GM18870 (cell line): ENCODE measurements at regions not wholly inside any gene's neighbourhood (a gene's known extent, or its start where the extent isn't known, plus 50 kb on each side); places are given as distances from the start of the nearest gene placed in this dataset.

Experiments
- ATAC-seq: cut with Tn5 transposase; IDR thresholded peaks from one replicate; pipeline ENCODE4 v1.9.1; 2021; ENCODE audit warnings: moderate library complexity; ENCODE audit not compliant: unreplicated experiment

DNA sequence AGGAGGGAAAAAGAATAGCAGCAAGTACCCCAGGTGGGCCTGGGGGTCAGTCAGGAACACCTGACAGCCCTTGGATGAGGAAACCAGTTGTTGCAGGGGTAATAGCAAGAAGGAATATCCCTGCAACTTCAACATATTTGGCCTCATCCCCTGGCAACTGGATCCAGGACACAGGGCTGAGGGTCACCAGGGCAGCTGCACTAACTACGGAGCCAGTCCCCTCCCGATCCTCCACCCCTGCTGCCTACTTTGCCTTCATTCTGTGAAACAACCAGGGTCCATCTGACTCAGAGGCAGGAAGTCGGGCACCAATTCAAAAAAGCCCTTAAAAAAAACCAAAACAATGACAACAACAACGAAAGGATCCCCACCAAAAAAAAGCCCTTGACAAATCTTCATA is 52.9 kb downstream of the FRMPD3 start:
- ATAC-seq: no peak

DNA sequence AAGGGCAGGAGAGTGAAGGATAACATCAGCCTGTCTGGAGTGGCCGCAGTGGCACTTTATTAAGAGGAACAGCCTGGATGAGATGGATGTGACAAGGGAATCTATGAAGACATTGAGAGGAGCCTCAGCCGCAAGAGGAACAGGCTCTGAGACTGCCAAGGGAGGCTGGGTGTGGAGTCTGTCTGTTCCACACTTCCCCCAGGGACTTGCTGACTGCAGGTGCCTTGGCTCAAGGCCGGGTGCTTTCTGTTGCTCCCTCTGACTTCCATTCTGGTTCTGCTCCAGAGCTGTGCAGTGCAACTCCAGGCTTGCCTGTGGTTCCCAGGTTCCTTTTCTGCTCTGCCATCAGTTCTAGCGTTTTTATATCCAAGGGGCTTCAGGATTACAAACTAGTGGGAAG is 54.6 kb downstream of the FRMPD3 start:
- no peak for ATAC-seq

DNA sequence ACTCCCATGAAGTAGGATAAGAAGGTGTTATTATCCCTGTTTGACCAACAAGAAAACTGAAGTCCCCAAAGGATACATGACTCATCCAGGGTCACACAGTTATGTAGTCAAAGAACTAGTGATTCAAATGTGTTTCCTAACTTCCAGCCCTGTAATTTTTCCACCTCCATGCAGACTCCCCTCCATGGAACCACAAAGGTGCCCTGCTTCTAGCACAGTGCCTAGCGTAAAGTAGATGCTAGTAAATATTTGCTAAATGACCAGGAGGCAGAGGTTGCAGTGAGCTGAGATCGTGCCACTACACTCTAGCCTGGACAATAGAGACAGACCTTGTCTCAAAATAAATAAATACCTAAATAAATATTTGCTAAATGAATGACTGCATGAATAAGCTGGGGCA is 55.8 kb downstream of the FRMPD3 start:
- ATAC-seq: no peak

DNA sequence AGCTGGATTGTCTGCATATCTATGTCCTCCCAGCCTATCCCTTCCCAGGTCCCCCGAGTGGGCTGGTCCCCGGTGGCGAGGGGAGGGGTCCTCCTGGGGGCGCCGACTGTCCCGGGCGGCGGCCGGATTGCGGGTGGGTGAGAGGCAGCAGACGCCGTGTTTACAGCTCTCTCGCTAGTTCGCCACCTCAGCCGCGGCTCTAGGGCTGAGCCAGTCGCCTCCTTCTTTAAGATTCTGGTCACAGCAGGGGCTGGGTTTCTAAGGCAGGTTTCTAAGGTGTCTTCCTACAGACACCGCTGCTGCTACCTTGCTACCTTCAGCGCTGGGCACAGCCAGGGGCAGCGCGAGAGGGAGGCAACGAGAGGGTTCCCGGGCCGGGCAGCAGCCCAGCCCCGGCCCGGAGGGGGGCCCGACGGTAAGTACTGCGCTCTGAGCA is 57.2 kb downstream of the FRMPD3 start:
- ATAC-seq: no peak

DNA sequence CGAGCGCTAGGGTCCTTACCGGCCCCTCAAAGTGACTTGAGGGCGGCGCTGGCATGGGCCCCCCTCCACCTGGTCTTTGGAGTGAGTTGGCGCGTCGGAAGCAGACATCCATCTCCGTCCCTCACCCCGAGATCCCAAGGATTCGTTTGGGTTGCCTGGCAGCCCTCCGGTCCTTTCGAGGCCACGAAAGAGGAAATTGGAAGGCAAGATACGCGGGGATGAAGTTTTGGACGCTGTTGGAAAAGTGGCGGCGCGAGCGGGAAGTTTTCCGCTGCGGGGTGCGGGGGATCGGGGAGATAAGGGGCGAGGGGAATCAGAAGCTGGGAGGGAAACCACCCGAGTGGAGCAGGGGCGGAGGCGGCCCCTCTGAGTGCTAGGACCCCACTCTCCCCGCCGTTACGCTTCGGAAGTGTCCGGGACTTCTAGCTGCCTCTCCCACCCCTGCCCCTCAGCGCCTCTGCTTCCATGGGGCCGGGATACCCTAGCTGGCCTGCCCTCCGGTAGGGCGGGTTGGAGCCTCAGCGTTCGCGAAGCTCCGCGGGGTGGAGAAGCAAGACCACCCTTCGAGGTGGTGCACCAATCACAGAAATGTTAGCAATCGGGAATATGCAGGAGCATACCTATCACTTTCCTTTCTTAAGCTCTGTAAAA is 57.8 kb downstream of the FRMPD3 start:
- ATAC-seq: no peak

DNA sequence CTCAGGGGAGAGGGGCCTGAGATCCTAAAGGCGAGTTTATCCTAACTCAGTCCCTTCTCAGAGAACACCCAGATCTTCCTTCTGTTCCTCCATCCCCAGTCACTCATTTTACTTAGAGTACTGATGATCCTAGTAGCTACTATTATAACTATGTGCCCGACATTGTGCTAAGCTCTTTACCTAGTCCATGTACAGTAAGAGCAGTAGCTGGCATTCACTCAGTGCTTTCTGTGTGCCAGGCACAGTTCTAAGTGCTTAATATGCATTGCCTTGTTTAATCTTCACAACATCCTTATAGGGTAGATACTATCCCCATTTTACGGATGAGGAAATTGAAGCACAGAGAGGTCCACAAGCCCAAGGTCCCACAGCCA is 58.3 kb downstream of the FRMPD3 start:
- no peak for ATAC-seq

DNA sequence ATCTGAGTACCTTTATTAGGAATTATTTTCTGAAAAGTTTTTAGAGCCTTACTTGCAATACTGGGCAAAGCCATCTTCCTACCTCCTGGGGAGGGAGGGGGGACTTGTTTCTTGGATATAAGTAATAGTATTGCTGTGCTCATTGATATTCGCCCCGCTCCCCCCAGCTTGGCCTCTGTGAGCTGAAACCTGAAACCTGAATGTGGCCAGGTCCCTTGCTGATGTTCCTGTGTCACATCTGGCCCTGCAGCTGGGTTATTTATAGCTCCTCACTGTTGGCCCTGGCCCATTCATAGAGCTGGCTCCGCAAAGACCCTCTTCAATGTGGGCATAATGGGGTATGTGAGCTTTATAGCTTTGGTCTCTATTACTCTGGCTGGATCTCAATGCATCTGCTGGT is 59.5 kb downstream of the FRMPD3 start:
- no peak for ATAC-seq

DNA sequence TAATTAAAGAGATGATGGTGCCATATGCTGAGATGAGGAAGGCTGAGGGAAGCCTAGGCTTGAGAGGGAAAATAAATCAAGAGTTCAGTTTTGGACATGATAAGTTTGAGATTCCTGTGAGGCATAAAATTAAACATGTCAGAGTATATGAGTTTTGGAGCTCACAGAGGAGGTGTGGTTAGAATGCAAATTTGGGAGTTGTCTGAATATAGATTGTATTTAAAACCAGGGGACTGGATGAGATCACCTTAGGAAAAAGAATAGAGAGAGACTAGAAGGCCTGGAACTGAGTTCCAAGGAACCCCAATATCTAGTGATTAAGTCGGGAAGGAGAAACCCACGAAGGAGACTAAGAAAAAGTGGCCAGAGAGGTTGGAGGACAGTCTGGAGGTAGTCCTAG is 65.5 kb downstream of the FRMPD3 start:
- no peak for ATAC-seq

DNA sequence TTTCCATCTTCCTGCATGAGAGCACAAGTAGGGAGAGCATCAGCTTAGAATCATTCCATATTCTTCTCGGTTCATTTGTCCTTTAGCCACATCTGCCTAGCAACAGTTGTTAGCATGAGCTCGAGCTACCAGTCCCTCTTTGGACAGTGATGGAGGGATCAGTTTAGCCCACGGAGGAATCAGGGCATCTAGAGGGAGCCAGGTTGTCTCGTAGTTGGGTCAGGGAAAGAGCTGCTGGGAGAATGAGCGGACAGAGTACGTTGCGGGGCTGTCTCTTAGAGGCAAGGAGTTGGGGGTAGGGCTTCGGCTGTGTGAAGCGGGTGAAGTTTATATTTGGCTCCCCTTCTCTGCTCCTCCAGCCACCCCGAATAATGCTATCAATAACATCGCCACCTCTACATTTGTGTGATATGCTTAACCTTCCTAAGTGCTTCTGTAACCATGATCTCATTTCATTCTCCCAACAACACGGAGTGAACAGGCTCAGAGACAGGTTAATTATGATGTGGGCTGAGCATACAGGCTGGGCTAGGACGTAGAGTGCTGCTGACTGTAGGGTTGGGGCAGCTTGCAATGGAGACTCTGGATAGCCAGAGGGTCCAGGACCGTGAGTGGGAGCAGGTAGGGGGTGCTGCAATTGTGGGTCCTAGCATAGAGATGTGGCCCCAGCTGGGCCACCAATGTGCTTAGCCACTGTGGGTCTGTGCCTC is 72.6 kb downstream of the FRMPD3 start:
- no peak for ATAC-seq

DNA sequence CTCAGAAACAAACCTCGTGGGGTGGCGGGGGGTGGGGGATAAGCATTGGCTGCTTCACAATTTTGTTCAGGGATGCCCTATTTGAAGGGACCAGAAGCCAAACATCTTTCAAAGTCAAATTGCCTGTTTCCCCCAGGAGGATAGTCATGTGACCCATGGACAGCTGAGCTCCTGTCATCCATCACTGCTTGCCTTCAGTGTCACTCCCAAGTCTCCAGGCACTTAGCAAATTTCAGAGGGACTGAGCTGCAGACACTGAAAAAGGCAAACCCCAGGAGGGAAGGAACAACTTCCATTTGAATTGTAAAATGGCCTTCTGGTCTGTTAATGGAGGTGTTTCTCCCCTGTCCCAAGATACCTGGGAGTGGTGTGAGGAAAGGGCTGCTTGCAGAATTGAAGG is 73.4 kb downstream of the FRMPD3 start:
- no peak for ATAC-seq

DNA sequence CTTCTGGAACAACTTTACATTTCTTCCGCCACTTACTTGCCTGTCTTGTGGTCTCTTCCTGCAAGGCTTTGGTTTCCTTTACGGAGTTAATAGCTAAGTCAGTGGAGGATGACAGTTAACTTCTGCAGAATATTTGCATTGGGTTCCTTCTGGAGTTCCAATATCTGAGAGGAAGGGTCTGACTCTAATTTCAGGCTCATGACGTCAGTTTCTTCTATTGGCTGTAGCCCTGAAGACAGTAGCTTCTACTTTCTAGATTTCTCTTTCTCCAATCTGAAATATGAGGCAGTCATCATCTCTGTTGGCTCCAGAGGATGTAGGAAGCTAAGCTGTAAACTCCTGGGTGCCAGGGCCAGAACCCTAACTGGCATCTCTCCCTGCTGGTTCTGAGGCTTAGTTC is 76.7 kb downstream of the FRMPD3 start:
- no peak for ATAC-seq

DNA sequence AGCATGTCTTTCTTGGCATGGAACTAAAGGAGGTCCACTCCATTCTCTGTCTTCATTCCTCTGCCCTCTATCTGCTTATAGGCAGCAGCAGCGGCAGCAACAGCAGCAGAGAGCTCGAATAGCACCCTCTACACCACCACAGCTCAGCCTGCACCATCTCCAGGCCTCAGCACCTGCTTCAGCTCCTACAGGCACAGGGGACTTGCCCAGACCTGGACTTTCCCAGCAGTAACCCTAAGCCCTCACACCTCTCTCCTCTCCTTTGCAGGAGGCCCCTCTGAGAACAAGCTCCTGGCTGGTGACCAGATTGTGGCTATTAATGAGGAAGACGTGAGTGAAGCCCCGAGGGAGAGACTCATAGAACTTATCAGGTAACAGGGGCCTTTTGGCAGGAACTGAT is 80.7 kb downstream of the FRMPD3 start:
- no peak for ATAC-seq

DNA sequence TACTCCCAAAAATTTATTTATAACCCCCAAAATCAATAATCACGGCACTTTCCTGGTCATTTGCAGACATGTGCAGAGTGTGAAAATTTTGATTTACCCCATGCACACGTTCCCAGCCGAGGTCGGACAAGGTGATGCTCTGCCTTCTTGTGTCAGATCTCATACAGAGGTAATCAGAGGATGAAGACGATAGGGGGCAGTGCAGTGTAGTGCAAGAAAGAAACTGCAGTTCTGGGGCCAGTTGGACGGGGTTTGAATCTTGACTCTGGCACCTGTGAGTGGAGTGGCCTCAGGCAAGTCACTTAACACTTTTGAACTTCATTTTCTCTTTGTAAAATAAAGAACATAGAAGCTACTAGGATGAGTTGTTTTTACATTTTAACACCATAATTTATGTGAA is 88.4 kb downstream of the FRMPD3 start:
- no peak for ATAC-seq

DNA sequence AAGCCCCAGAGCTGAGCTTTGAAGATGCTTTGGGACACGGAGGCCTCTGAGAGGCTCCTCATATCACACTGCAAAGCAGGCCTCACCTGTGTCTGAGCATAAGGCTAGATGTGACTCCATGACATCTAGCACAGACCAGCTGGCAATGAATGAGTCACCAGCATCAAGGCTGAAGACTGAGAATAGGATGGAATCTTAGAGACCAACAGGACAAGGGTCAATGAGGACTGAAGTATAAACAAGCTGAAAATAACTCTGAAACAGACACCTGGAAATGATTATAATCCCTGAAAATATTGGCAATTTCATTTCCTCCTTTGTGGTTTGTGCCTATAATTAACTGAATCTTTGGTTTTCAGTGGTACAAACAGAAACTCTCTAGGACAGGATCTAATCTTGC is 87.1 kb upstream of the PRPS1 start:
- peak; percentile 64 for ATAC-seq

DNA sequence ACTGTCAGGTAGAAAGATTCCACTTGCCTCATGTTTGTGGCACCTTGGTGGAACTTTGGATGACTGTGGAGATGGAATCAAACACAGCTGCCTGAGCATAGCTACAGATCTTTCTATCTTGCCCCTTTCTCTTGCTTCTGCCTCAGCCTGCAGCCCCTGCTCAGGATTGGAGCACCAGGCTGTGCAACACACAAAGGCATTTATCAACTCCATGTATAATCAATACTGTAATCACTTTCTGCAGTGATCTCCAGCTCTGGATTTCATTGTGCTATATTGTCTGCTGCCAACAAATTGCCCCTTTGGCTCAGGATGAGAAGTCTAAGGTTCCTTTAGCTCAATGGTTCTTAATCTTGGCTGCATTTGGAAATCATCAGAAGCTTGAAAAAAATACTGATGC is 86.3 kb upstream of the PRPS1 start:
- ATAC-seq: no peak

DNA sequence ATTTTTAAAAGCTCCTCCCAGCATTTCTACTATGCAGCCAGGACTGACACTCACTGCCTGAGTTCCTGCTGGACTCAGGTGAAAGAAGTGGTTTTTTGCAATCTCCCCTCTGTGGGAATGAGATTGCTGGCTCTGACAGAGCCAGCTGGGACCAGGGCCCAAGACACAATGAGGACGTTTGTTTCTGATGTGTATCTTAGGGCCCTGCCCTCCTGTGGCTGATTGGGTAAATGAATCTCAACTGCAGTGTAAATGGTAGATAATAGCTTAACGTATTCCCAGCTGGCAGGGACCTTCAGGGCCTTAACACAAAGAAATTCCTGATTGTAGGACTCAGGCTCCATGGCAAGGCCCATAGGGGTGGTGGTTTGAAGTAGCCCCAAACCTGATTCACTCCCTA is 85.8 kb upstream of the PRPS1 start:
- peak; percentile 54 for ATAC-seq

DNA sequence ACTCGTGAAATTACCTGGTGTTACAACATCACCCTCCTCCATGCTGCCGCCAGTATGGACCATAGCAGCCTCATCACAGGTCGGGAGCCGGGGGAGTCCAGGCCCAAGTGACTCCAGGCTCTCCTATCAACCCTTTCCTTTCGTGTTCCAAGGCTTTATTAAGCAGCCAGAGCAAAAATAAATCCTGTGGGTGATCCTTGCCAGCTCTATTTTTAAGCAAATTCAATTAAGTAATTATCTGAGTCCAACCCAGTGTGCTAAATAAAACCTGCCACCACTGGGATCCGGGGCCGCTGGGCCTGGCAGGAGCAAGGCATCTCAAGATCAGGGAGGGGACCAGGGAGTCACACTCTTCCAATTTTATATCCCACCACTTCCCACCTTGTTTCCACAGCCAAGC is 80.7 kb upstream of the PRPS1 start:
- no peak for ATAC-seq

DNA sequence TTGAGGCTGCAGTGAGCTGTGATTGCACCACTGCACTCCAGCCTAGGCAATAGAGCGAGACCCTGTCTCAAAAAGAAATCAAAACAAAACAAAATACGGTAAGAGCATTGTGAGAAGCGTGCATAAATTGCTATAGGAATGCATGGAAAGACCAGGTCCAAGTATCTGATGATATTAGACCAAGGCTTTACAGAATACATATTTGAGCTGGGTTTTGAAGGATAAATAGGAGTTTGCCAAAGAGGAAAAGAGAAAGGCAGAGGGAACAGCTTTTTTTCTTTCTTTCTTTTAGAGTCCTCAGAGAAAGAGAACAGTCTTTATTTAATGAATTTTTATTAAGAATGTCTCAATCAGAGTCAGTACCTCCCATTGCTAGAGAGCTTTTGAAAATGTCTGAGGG is 79.5 kb upstream of the PRPS1 start:
- ATAC-seq: no peak

DNA sequence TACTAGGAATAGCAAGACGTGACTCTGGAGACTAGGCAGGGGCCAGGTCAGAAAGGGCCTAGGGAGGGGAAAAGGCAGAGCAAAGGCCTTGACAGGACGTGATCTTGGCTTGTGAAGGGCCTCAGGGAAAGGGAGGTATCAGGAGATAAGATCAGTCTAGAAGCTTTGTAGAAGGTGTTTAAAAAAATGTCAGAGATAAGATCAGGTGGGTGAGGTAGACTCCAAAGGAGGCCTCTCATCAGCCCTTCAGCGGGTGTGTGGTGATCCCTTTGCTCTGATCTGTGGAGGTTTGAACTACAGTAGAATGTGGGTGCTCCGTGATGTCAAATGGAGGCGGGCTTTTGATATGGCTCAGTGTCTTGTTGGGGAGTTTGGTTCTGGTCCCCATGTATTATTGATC is 78.8 kb upstream of the PRPS1 start:
- no peak for ATAC-seq

DNA sequence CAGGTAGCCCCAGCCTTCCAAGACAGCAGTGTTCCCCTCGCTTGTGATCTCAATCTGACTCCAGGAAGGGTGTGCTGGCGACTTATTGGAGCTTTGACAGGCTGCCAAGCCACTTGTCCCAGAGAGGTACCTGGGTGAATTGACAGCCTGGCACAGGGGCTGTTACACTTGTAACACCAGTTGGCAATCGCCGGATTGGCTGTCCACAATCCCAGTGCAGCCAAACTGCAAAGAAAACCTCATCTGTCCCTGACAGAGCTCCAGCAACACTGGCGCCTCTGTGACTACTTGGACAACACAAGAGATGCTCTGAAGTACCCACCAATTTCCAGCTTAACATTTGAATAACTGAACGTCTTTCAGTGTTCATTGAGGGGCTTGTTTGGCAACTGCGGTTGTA is 76.8 kb upstream of the PRPS1 start:
- ATAC-seq: no peak

DNA sequence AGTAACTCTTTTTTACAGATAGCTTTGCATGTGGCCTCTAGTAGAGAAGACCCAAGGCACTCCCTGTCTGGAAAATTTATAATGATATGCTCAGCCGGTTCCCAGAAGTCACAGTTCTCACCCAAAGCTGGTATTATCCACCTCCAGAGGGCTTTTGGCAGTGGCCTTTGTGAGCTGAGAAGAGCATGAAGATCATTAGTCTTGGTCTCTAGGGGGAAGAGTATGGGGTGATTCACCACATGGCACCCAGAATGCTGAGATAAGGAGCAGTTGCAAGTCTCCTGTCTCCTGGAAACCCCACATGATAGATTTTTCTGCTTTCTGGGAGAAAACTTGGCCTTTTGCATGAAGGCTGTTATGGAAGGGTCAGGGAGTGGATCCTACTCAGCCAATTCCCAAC is 75.4 kb upstream of the PRPS1 start:
- no peak for ATAC-seq

DNA sequence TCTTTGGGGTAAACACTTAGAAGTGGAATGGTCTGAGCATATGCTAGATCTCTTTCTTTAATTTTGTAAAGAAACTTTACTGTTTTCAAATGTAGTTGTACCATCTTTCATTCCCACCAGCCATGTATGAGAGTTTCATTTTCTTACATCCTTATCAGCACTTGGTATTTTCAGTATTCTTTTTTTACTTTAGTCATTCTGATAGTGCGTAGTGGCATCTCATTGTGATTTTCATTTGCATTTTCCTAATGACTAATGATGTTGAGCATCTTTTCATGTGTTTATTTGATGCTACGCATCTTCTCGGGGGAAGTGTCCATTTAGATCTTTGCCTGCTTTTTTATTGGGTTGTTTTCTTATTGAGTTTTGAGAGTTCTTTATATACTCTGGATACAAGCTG is 71.3 kb upstream of the PRPS1 start:
- no peak for ATAC-seq

DNA sequence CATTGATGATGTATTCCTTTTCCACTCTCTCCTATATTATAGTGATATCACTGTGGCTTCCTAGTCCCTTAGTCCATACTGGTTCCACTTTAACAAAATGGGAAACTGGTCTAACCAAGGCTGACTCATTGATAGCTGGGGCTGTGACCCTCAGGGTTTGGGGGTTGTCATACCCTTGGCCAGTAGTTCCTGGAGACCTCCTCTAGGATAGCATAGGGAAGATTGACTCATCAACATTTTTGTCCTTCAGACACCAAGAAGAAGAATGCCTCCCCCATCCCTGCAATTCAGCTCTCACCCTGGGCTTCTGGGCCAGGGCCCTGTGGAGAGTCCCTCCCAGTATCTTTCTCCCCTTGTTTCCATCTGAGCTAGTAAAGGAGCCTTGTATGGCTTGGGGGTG is 68.8 kb upstream of the PRPS1 start:
- no peak for ATAC-seq
